SK-N-SH (cell line): ENCODE measurements at regions not wholly inside any gene's neighbourhood (a gene's known extent, or its start where the extent isn't known, plus 50 kb on each side); places are given as distances from the start of the nearest gene placed in this dataset.

Experiments
- CTCF ChIA-PET: fragments of 300-600, 350-600 bp; formaldehyde crosslinking; extraction: SDS; loops from one replicate; lab custom pipeline; 2021; lab: Yijun Ruan, JAX
- POLR2A ChIA-PET: fragments of 350-600 bp; sonication (Branson Sonifier 250); formaldehyde crosslinking; extraction: SDS; loops from one replicate; lab custom pipeline; 2020; ENCODE audit warnings: antibody characterized with exemption, inconsistent platforms; lab: Yijun Ruan, JAX
- DNase-seq: peaks from one replicate; pipeline ENCODE4 v3.0.0; 2012
- H2AFZ ChIP-seq: fragments of 200-600 bp; sonication (generic); 2 replicates; pipeline ENCODE4 v1.8.1; 2016; ENCODE audit warnings: antibody characterized with exemption, mild to moderate bottlenecking, low read depth
- H3F3A ChIP-seq: fragments of 200-600 bp; sonication (generic); replicated peaks from 2 replicates; pipeline ENCODE3; 2016; ENCODE audit warnings: antibody characterized with exemption, mild to moderate bottlenecking; ENCODE audit not compliant: insufficient read depth
- H3K27ac ChIP-seq, 2 experiments: fragments of 200-500 bp in 1 of 2; fragments of 200-600 bp in 1 of 2; sonication (Bioruptor generic) in 1 of 2; sonication (generic), shearing (Covaris generic) in 1 of 2; 2 replicates each; pipeline versions ENCODE4 v1.5.1 to v1.6.1; 2014 to 2016; ENCODE audit warnings: low read depth in 2 of 2, inconsistent platforms in 1 of 2, low read length in 1 of 2, mild to moderate bottlenecking in 1 of 2, mixed read lengths in 1 of 2
- H3K27me3 ChIP-seq: fragments of 200-600 bp; sonication (generic), shearing (Covaris generic); 2 replicates; pipeline ENCODE4 v1.6.1; 2016; ENCODE audit warnings: mixed run types; ENCODE audit not compliant: insufficient read depth
- H3K36me3 ChIP-seq, 2 experiments: fragments of 200-500 bp in 1 of 2; fragments of 200-600 bp in 1 of 2; sonication (Bioruptor generic) in 1 of 2; sonication (generic) in 1 of 2; replicated peaks in 1 of 2; 2 replicates each; pipeline versions ENCODE3 to v1.5.1; 2014 to 2016; ENCODE audit warnings: low read length in 1 of 2, mild to moderate bottlenecking in 1 of 2; ENCODE audit not compliant: insufficient read depth in 2 of 2, control insufficient read depth in 1 of 2
- H3K4me1 ChIP-seq, 2 experiments: fragments of 200-500 bp in 1 of 2; fragments of 200-600 bp in 1 of 2; sonication (Bioruptor generic) in 1 of 2; sonication (generic), shearing (Covaris generic) in 1 of 2; 2 replicates each; pipeline versions ENCODE4 v1.5.1 to v1.6.1; 2014 to 2016; ENCODE audit warnings: low read depth in 1 of 2, low read length in 1 of 2, mixed run types in 1 of 2; ENCODE audit not compliant: insufficient read depth in 2 of 2, control insufficient read depth in 1 of 2
- H3K4me2 ChIP-seq: fragments of 200-600 bp; sonication (generic), shearing (Covaris generic); 2 replicates; pipeline ENCODE4 v1.6.1; 2017; ENCODE audit warnings: mixed run types
- H3K4me3 ChIP-seq, 2 experiments: fragments of 200-500 bp in 1 of 2; fragments of 200-600 bp in 1 of 2; sonication (Bioruptor generic) in 1 of 2; sonication (generic), shearing (Covaris generic) in 1 of 2; 2 replicates each; pipeline versions ENCODE4 v1.5.1 to v1.8.1; 2014 to 2016; ENCODE audit warnings: low read depth in 2 of 2, inconsistent platforms in 1 of 2, low read length in 1 of 2, mild to moderate bottlenecking in 1 of 2, mixed read lengths in 1 of 2, moderate library complexity in 1 of 2
- H3K79me2 ChIP-seq: fragments of 200-600 bp; sonication (generic); 2 replicates; pipeline ENCODE4 v1.8.1; 2017; ENCODE audit warnings: mild to moderate bottlenecking; ENCODE audit not compliant: insufficient read depth
- H3K9ac ChIP-seq: fragments of 200-600 bp; sonication (generic); 2 replicates; pipeline ENCODE4 v1.6.1; 2017; ENCODE audit warnings: mixed run types
- H3K9me2 ChIP-seq: fragments of 200-600 bp; sonication (generic); 2 replicates; pipeline ENCODE4 v1.6.1; 2017; ENCODE audit warnings: mixed run types
- H3K9me3 ChIP-seq: fragments of 200-600 bp; sonication (generic); 2 replicates; pipeline ENCODE4 v1.6.1; 2017; ENCODE audit warnings: mixed run types, mild to moderate bottlenecking, moderate library complexity
- H4K20me1 ChIP-seq: fragments of 200-600 bp; sonication (generic); 2 replicates; pipeline ENCODE4 v1.6.1; 2017; ENCODE audit warnings: mild to moderate bottlenecking, mixed run types; ENCODE audit not compliant: insufficient read depth
- ELF1 ChIP-seq: IDR thresholded peaks from 2 replicates; pipeline ENCODE4 v1.4.0; 2012
- EP300 ChIP-seq, 2 experiments: IDR thresholded peaks; 2 replicates each; pipeline versions ENCODE4 v1.4.0 to v1.6.1; 2012; ENCODE audit warnings: borderline replicate concordance in 1 of 2, low read depth in 1 of 2, low read length in 1 of 2
- EZH2phosphoT487 ChIP-seq: fragments of 200-600 bp; sonication (generic); IDR thresholded peaks from 2 replicates; pipeline ENCODE4 v1.6.1; 2017; ENCODE audit warnings: low read depth, mixed run types, mild to moderate bottlenecking, antibody characterized with exemption, moderate library complexity, borderline replicate concordance
- FOSL2 ChIP-seq: IDR thresholded peaks from 2 replicates; pipeline ENCODE4 v1.4.0; 2012; ENCODE audit warnings: low read depth, mild to moderate bottlenecking, moderate library complexity, borderline replicate concordance
- FOXJ3 ChIP-seq: sonication (generic); formaldehyde crosslinking; IDR thresholded peaks from 2 replicates; pipeline ENCODE4 v1.5.1; 2020; ENCODE audit warnings: mild to moderate bottlenecking, missing genetic modification reagents
- GABPA ChIP-seq: IDR thresholded peaks from 2 replicates; pipeline ENCODE4 v1.4.0; 2012; ENCODE audit warnings: low read depth, mild to moderate bottlenecking
- GATA2 ChIP-seq: sonication (generic); formaldehyde crosslinking; IDR thresholded peaks from 2 replicates; pipeline ENCODE4 v1.5.0; 2020; ENCODE audit warnings: mild to moderate bottlenecking, missing genetic modification reagents
- IRF3 ChIP-seq: fragments of 150-350 bp; IDR thresholded peaks from 2 replicates; pipeline ENCODE4 v1.6.1; 2016; ENCODE audit warnings: mild to moderate bottlenecking, low read depth, low read length
- NRF1 ChIP-seq: IDR thresholded peaks from 2 replicates; pipeline ENCODE4 v1.6.1; 2012; ENCODE audit warnings: low read depth, mild to moderate bottlenecking, low read length
- RAD21 ChIP-seq: IDR thresholded peaks from 2 replicates; pipeline ENCODE4 v1.6.1; 2012; ENCODE audit warnings: mild to moderate bottlenecking, low read length
- RCOR1 ChIP-seq: fragments of 150-350 bp; IDR thresholded peaks from 2 replicates; pipeline ENCODE4 v1.6.1; 2017; ENCODE audit warnings: antibody characterized with exemption, low read length
- RXRA ChIP-seq: IDR thresholded peaks from 2 replicates; pipeline ENCODE4 v1.4.0; 2012; ENCODE audit warnings: low read depth, mild to moderate bottlenecking, borderline replicate concordance
- SIN3A ChIP-seq: IDR thresholded peaks from 2 replicates; pipeline ENCODE4 v1.6.1; 2012; ENCODE audit warnings: low read depth, mild to moderate bottlenecking, low read length, moderate library complexity, borderline replicate concordance
- TAF1 ChIP-seq: IDR thresholded peaks from 2 replicates; pipeline ENCODE4 v1.6.1; 2012; ENCODE audit warnings: low read depth, mild to moderate bottlenecking, low read length, moderate library complexity, borderline replicate concordance
- TEAD4 ChIP-seq: IDR thresholded peaks from 2 replicates; pipeline ENCODE4 v1.4.0; 2012; ENCODE audit warnings: mild to moderate bottlenecking, borderline replicate concordance; ENCODE audit not compliant: insufficient read depth
- YY1 ChIP-seq: IDR thresholded peaks from 2 replicates; pipeline ENCODE4 v1.4.0; 2012; ENCODE audit warnings: low read depth, mild to moderate bottlenecking
- WGBS: methylation state at CpG from one replicate; pipeline ENCODE4 v1.1.6; 2017; ENCODE audit warnings: low lambda C conversion rate; 5-methylcytosine and 5-hydroxymethylcytosine counted together
- TF ChIP-seq, protein P1 (sequence below): IDR thresholded peaks from 2 replicates; pipeline ENCODE4 v1.4.0; 2012; ENCODE audit warnings: low read depth, borderline replicate concordance

GRCh38 chr2:145411493-145411892, 891.6 kb upstream of the ZEB2 start (continued):
- TF ChIP-seq EZH2phosphoT487 (no peak), GABPA (no peak), EP300 (IDR thresholded peaks at IDR 0.05; ENCODE audit: borderline replicate concordance in 1 of 2, low read depth in 1 of 2, low read length in 1 of 2) (no peak), RAD21 (no peak)
- TF ChIP-seq, protein P1, sequence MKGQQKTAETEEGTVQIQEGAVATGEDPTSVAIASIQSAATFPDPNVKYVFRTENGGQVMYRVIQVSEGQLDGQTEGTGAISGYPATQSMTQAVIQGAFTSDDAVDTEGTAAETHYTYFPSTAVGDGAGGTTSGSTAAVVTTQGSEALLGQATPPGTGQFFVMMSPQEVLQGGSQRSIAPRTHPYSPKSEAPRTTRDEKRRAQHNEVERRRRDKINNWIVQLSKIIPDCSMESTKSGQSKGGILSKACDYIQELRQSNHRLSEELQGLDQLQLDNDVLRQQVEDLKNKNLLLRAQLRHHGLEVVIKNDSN = no peak

DNA sequence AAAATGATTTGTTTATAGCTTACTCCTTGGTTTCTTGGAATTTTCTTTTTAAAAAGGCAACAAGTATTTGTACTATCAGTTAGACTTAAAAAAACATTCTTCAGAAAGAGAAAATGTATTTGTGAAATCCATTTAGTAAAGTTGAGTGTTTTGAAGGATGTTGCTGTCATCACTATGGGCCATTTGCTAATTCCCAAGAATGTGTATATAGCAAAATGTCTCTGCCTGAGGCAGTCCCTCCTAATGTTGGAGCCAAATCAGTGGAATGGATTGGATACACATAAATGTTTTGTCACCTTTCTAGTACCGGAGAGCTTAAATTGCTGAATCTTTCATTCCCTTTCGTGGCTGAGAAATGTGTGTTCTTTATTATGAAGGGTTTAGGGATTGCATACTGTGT, 890.2 kb upstream of the ZEB2 start:
- POLR2A ChIA-PET = interaction anchor here (0.7 kb wide), 1 partner anchor 692 kb away, joined by 5 read pairs; no protein-coding TSS in a partner anchor
- no peaks in the 10 kb centered on the region for H3K4me1 ChIP-seq

More for the DNA sequence above, 890.2 kb upstream of the ZEB2 start:
- no peak overlapping the region for H3K4me2 ChIP-seq
- H3K27ac ChIP-seq = no peak overlapping the region
- H3K9me2 ChIP-seq = no peaks in the 10 kb centered on the region
- H3K4me3 ChIP-seq = no peak overlapping the region
- no peak for DNase-seq
- no peak overlapping the region for H2AFZ ChIP-seq
- CTCF ChIA-PET = no interaction called here
- no peak overlapping the region for H3K9ac ChIP-seq
- no peaks in the 10 kb centered on the region for H3K79me2 ChIP-seq
- H3F3A ChIP-seq = no peaks in the 10 kb centered on the region
- no peaks in the 10 kb centered on the region for H4K20me1 ChIP-seq
- no peaks in the 10 kb centered on the region for H3K9me3 ChIP-seq
- TF ChIP-seq NRF1 (no peak), FOSL2 (no peak), TAF1 (no peak), GATA2 (CRISPR knock-in tag) (no peak), EP300 (IDR thresholded peaks at IDR 0.05; ENCODE audit: borderline replicate concordance in 1 of 2, low read depth in 1 of 2, low read length in 1 of 2) (no peak), GABPA (no peak), TEAD4 (no peak), RCOR1 (no peak), FOXJ3 (no peak), SIN3A (no peak), RXRA (no peak), YY1 (no peak), ELF1 (no peak), IRF3 (no peak), RAD21 (no peak)
- TF ChIP-seq, protein P1 = no peak
- no peaks in the 10 kb centered on the region for H3K27me3 ChIP-seq
- WGBS = 65% methylated on average over 2 of the region's 2 CpGs
- no peaks in the 10 kb centered on the region for H3K36me3 ChIP-seq
